Thyroid gland (tissue), 4 donors: ENCODE measurements at regions not wholly inside any gene's neighbourhood (a gene's known extent, or its start where the extent isn't known, plus 50 kb on each side); places are given as distances from the start of the nearest gene placed in this dataset.

Experiments used
- CTCF ChIP-seq, 6 experiments: fragments of 200-600 bp in 3 of 6; fragments of 450-650 bp in 3 of 6; sonication (generic) in 3 of 6; IDR thresholded peaks; one replicate each; pipeline ENCODE4 v1.5.1; 2016 to 2019; ENCODE audit warnings: antibody characterized with exemption in 6 of 6, mild to moderate bottlenecking in 2 of 6, inconsistent platforms in 1 of 6, moderate library complexity in 1 of 6
- POLR2A ChIP-seq, 2 donors: fragments of 450-650 bp; IDR thresholded peaks; one replicate each; pipeline ENCODE4 v1.6.1; 2017; ENCODE audit warnings: antibody characterized with exemption in 2 of 2, mild to moderate bottlenecking in 2 of 2, moderate library complexity in 1 of 2

- TF ChIP-seq CTCF (IDR thresholded peaks at IDR 0.05), result no peak
- TF ChIP-seq POLR2A (IDR thresholded peaks at IDR 0.05), result no peak
These were observed 88.2 kb upstream of the TMEM18 start for GRCh38 chr2:765369-765768.
